Adrenal gland (tissue), 9 donors: ENCODE measurements at regions not wholly inside any gene's neighbourhood (a gene's known extent, or its start where the extent isn't known, plus 50 kb on each side); places are given as distances from the start of the nearest gene placed in this dataset.

Experiments used
- DNase-seq, 7 donors: peaks; one replicate each; pipeline ENCODE4 v3.0.0-alpha.2; 2019 to 2020
- H3K27ac ChIP-seq, 5 donors: fragments of 200-600 bp; sonication (generic) in 4 of 5; 1 replicate in 3 of 5; 2 replicates in 2 of 5; pipeline versions ENCODE4 v1.5.1 to v1.8.0; 2016 to 2020; ENCODE audit warnings: mild to moderate bottlenecking in 1 of 5
- H3K27me3 ChIP-seq: fragments of 200-600 bp; 2 replicates; pipeline ENCODE4 v1.8.0; 2021
- H3K36me3 ChIP-seq, 2 donors: fragments of 200-600 bp; replicated peaks in 1 of 2; 1 replicate in 1 of 2; 2 replicates in 1 of 2; pipeline versions ENCODE4 v1.5.1 to v1.8.0; 2018 to 2022
- H3K4me1 ChIP-seq, 2 donors: fragments of 200-600 bp; replicated peaks in 1 of 2; 1 replicate in 1 of 2; 2 replicates in 1 of 2; pipeline versions ENCODE4 v1.5.1 to v1.8.0; 2018 to 2021
- H3K4me3 ChIP-seq, 4 donors: fragments of 200-600 bp; sonication (generic) in 3 of 4; one replicate each; pipeline ENCODE4 v1.5.1; 2016 to 2018
- H3K9me3 ChIP-seq, 3 donors: fragments of 200-600 bp; sonication (generic) in 1 of 3; replicated peaks in 1 of 3; 1 replicate in 2 of 3; 2 replicates in 1 of 3; pipeline versions ENCODE4 v1.5.1 to v1.8.0; 2016 to 2021
- POLR2A ChIP-seq, 2 donors: fragments of 450-650 bp; IDR thresholded peaks; one replicate each; pipeline ENCODE4 v1.6.1; 2017; ENCODE audit warnings: antibody characterized with exemption in 2 of 2, mild to moderate bottlenecking in 2 of 2, moderate library complexity in 1 of 2
- WGBS, 4 donors: extraction: QIAGEN DNeasy Blood & Tissue Kit in 2 of 4; methylation state at CpG; one replicate each; pipeline versions ENCODE4 v1.1.5 to v1.1.7; 2013 to 2017; 5-methylcytosine and 5-hydroxymethylcytosine counted together
- intact Hi-C, 2 donors: fragments of 100-400 bp; cut with DNase I; formaldehyde crosslinking; loops; one replicate each; pipeline versions ENCODE4 v1.14.1 to v1.15.0; 2022 to 2023
- TF ChIP-seq, protein P1 (sequence below), 6 experiments: fragments of 450-650 bp in 4 of 6; fragments of 200-600 bp in 2 of 6; sonication (generic) in 1 of 6; IDR thresholded peaks; 1 replicate in 5 of 6; 2 replicates in 1 of 6; pipeline versions ENCODE4 v1.5.1 to v1.8.0; 2016 to 2021; ENCODE audit warnings: antibody characterized with exemption in 6 of 6, mild to moderate bottlenecking in 2 of 6, moderate library complexity in 1 of 6
- donor health status: healthy with polysubstance abuse.
- donor health status: Bipolar disorder and iron deficiency.
- donor health status: DM: yes; HTN: yes; CAD: no.
- donor health status: DM: no; HTN: no; CAD: no.
- donor health status: DM: no; HTN: no; CAD: no.

DNA sequence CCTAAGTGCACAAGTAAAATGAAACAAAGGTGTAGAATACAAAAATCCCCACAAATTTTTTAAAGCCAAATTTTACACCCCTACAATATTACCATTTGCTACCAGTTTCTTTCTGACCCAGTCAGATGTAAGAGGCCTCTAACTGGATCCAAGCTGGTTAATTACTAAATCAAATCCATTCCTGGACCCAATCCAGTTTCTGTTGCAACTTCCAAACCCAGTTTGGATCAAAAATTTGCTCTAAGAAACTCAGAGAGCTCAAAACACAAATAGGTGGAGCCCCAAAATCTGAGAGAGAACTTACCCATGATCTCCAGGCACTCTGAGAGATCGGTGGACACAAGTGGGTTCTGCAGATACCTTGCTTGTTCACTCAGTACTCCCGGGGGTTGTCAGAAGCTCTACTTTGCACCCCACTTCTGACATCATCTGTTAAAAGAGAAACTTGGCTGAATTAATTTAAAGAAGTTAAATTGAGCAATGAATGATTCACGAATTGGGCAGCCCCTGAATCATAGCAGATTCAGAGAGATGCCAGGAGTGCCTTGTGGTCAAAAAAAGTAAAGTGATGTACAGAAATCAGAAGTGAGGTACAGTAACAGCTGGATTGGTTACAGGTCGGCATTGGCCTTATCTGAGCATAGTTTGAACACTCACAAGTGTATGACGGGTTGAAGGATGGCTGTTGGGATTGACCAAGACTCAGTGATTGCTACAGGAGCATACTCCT lies 448.0 kb downstream of the KCNT2 start:
- no peak for TF ChIP-seq POLR2A (IDR thresholded peaks at IDR 0.05)
- TF ChIP-seq, protein P1, sequence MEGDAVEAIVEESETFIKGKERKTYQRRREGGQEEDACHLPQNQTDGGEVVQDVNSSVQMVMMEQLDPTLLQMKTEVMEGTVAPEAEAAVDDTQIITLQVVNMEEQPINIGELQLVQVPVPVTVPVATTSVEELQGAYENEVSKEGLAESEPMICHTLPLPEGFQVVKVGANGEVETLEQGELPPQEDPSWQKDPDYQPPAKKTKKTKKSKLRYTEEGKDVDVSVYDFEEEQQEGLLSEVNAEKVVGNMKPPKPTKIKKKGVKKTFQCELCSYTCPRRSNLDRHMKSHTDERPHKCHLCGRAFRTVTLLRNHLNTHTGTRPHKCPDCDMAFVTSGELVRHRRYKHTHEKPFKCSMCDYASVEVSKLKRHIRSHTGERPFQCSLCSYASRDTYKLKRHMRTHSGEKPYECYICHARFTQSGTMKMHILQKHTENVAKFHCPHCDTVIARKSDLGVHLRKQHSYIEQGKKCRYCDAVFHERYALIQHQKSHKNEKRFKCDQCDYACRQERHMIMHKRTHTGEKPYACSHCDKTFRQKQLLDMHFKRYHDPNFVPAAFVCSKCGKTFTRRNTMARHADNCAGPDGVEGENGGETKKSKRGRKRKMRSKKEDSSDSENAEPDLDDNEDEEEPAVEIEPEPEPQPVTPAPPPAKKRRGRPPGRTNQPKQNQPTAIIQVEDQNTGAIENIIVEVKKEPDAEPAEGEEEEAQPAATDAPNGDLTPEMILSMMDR (IDR thresholded peaks at IDR 0.05), result no peak
- no peaks in the 10 kb centered on the region for H3K9me3 ChIP-seq
- DNase-seq, result no peak
- H3K27me3 ChIP-seq, result no peaks in the 10 kb centered on the region
- WGBS, 4 donors, result 65 to 76% (median 69%) methylated on average over 5 of the region's 5 CpGs
- H3K4me3 ChIP-seq, result no peak overlapping the region
- intact Hi-C loops, result no loop called here
- no peak overlapping the region for H3K27ac ChIP-seq
- no peaks in the 10 kb centered on the region for H3K4me1 ChIP-seq
- no peaks in the 10 kb centered on the region for H3K36me3 ChIP-seq

DNA sequence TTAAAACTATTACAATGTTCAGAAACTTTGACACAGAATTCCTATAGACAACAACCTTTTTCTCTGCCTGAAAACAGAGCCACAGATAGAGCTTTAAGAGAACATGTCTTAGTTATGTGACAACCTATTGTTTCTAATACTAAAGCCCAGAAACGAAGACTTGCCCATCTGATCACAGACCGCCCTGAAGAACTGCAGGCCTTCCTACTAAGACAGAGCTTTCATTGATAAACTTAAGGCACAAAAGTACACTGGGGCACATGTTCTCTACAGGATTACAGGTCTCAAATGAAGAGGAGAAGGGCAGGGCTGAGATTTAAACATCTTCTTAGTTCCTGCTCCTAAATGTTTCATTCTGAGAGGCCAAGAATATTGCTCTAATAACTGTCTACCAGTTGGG lies 452.7 kb downstream of the KCNT2 start:
- intact Hi-C loops, result loop anchor here in 1 of 2 donors (10.0 kb wide), 1 partner anchor 499 kb away; the partner anchor contains the start of gene CFH

DNA sequence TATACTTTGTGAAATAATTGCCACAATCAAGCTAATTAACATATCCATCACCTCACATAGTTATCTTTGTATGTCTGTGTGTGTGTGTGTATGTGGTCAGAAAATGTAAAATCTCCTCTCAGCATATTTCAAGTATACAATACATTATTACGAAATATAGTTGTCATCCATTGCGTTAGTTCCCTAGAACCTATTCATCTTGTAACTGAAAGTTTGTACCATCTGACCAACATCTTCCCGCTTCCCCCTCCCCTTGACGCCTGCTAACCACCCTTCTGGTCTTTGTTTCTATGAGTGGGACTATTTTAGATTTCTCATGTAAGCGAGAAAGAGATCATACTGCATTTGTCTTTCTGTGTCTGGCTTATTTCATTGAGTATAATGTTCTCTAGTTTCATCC lies 455.3 kb downstream of the KCNT2 start:
- no peaks in the 10 kb centered on the region for H3K9me3 ChIP-seq
- no peak overlapping the region for H3K27ac ChIP-seq
- no peaks in the 10 kb centered on the region for H3K4me1 ChIP-seq
- intact Hi-C loops, result loop anchor here in 1 of 2 donors (10.0 kb wide), 1 partner anchor 502 kb away; the partner anchor contains the start of gene CFH
- TF ChIP-seq, protein P1 (IDR thresholded peaks at IDR 0.05), result no peak
- no peak for TF ChIP-seq POLR2A (IDR thresholded peaks at IDR 0.05)
- no peaks in the 10 kb centered on the region for H3K27me3 ChIP-seq
- no peak overlapping the region for H3K4me3 ChIP-seq
- WGBS, 4 donors, result 80 to 88% (median 83%) methylated on average over 5 of the region's 5 CpGs
- H3K36me3 ChIP-seq, result no peaks in the 10 kb centered on the region
- no peak for DNase-seq

More for the DNA sequence above, 452.7 kb downstream of the KCNT2 start:
- no peak for DNase-seq
- Histone ChIP-seq H3K9me3 (no peaks in the 10 kb centered on the region), H3K27me3 (no peaks in the 10 kb centered on the region), H3K27ac (no peak overlapping the region), H3K4me1 (no peaks in the 10 kb centered on the region), H3K4me3 (no peak overlapping the region), H3K36me3 (no peaks in the 10 kb centered on the region)
- 79 to 90% (median 82%) methylated on average over 2 of the region's 2 CpGs for WGBS, 4 donors
- TF ChIP-seq POLR2A (IDR thresholded peaks at IDR 0.05), result no peak
- TF ChIP-seq, protein P1 (IDR thresholded peaks at IDR 0.05), result no peak

DNA sequence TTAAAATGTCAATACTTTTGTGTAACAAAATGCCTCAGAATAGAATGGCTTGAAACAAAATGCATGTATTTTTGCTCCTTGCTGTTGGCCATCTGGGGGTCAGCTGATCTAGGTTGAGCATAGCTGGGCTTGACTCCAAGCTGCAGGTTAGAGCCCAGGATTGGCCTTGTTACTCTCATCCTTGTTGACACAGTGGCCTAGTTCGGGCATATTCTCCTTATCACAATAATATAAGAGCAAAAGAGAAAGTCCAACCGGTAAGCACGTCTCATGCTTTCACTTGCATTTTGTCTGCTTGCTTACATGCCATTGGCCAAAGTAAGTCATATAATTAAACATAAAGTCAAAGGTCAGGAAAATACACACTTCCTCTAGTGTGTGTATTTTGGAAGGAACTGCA lies 456.2 kb downstream of the KCNT2 start:
- peak in 1 of 7 donors; percentile 3 for DNase-seq
- 38 to 52% (median 46%) methylated on average over 3 of the region's 3 CpGs for WGBS, 4 donors
- Histone ChIP-seq H3K27ac (no peak overlapping the region), H3K4me1 (no peaks in the 10 kb centered on the region), H3K4me3 (no peak overlapping the region), H3K27me3 (no peaks in the 10 kb centered on the region), H3K9me3 (no peaks in the 10 kb centered on the region), H3K36me3 (no peaks in the 10 kb centered on the region)
- TF ChIP-seq POLR2A (IDR thresholded peaks at IDR 0.05), result no peak
- TF ChIP-seq, protein P1 (IDR thresholded peaks at IDR 0.05), result no peak
- intact Hi-C loops, result loop anchor here in 1 of 2 donors (10.0 kb wide), 1 partner anchor 503 kb away; the partner anchor contains the start of gene CFH
